ENCODE measurements at regions not wholly inside any gene's neighbourhood (a gene's known extent, or its start where the extent isn't known, plus 50 kb on each side); places are given as distances from the start of the nearest gene placed in this dataset.

DNA sequence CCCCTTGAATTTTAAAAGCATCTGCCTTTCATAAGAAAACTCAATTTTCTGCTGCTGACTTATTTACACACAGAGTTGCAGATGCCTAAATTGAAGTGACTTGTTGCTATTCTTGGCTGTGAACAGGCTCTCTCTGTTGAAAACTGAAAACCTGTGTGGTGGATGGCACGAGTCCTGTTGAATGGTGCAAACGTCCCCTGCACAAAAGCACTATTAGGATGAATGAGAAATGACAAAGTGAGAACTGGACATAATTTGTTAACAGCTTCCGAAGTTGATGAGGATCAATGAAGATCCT is 201.7 kb upstream of the PREP start:
- no peak overlapping the region for H3K27ac ChIP-seq
- DNase-seq: no peak
- TF ChIP-seq, protein P1, sequence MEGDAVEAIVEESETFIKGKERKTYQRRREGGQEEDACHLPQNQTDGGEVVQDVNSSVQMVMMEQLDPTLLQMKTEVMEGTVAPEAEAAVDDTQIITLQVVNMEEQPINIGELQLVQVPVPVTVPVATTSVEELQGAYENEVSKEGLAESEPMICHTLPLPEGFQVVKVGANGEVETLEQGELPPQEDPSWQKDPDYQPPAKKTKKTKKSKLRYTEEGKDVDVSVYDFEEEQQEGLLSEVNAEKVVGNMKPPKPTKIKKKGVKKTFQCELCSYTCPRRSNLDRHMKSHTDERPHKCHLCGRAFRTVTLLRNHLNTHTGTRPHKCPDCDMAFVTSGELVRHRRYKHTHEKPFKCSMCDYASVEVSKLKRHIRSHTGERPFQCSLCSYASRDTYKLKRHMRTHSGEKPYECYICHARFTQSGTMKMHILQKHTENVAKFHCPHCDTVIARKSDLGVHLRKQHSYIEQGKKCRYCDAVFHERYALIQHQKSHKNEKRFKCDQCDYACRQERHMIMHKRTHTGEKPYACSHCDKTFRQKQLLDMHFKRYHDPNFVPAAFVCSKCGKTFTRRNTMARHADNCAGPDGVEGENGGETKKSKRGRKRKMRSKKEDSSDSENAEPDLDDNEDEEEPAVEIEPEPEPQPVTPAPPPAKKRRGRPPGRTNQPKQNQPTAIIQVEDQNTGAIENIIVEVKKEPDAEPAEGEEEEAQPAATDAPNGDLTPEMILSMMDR (IDR thresholded peaks at IDR 0.05): no peak
- no peak for TF ChIP-seq POLR2A (IDR thresholded peaks at IDR 0.05)
- ATAC-seq: no peak
- no peaks in the 10 kb centered on the region for H3K9me3 ChIP-seq
- no peaks in the 10 kb centered on the region for H3K27me3 ChIP-seq
- no peak overlapping the region for H3K4me3 ChIP-seq
- no peaks in the 10 kb centered on the region for H3K4me1 ChIP-seq
- WGBS, 2 donors: 45 to 49% methylated on average over 3 of the region's 3 CpGs
- intact Hi-C loops (cut with DNase I): no loop called here
- H3K36me3 ChIP-seq (replicated peaks in 1 of 2; ENCODE audit: insufficient read depth in 1 of 2, low read depth in 2 of 2): no peaks in the 10 kb centered on the region

- Histone ChIP-seq H3K27me3 (no peaks in the 10 kb centered on the region), H3K4me1 (no peaks in the 10 kb centered on the region), H3K9me3 (no peaks in the 10 kb centered on the region), H3K27ac (no peak overlapping the region), H3K36me3 (replicated peaks in 1 of 2; ENCODE audit: insufficient read depth in 1 of 2, low read depth in 2 of 2) (no peaks in the 10 kb centered on the region), H3K4me3 (no peak overlapping the region)
- whole genome bisulfite sequencing, 2 donors: 26 to 40% methylated on average over 4 of the region's 4 CpGs
- no peak for ATAC-seq
- DNase-seq: peak in 1 of 4 donors; percentile 20
- TF ChIP-seq, protein P1 (IDR thresholded peaks at IDR 0.05): no peak
- no peak for TF ChIP-seq POLR2A (IDR thresholded peaks at IDR 0.05)
- intact Hi-C loops (cut with DNase I): no loop called here
These were observed 201.1 kb upstream of the PREP start for GRCh38 chr6:105603788-105604586.

- ATAC-seq (peak; percentile 77), DNase-seq (peak; percentile 19 to 76 (median 48))
- Histone ChIP-seq H3K9me3 (no peaks in the 10 kb centered on the region), H3K4me3 (no peak overlapping the region), H3K27ac (peak overlapping the region in 2 of 4 donors; percentile 18 to 29), H3K27me3 (no peaks in the 10 kb centered on the region), H3K36me3 (replicated peaks in 1 of 2; ENCODE audit: insufficient read depth in 1 of 2, low read depth in 2 of 2) (no peaks in the 10 kb centered on the region), H3K4me1 (no peaks in the 10 kb centered on the region)
- intact Hi-C loops (cut with DNase I): no loop called here
- 62 to 70% methylated on average over 7 of the region's 7 CpGs for WGBS, 2 donors
- no peak for TF ChIP-seq POLR2A (IDR thresholded peaks at IDR 0.05)
- TF ChIP-seq, protein P1 (IDR thresholded peaks at IDR 0.05): no peak
These were observed 198.8 kb upstream of the PREP start for GRCh38 chr6:105601541-105602236.

GRCh38 chr6:105600336-105601260 is 197.7 kb upstream of the PREP start:
- H3K9me3 ChIP-seq: no peaks in the 10 kb centered on the region
- no peaks in the 10 kb centered on the region for H3K36me3 ChIP-seq (replicated peaks in 1 of 2; ENCODE audit: insufficient read depth in 1 of 2, low read depth in 2 of 2)
- H3K4me1 ChIP-seq: no peaks in the 10 kb centered on the region
- intact Hi-C loops (cut with DNase I): no loop called here
- no peak for TF ChIP-seq POLR2A (IDR thresholded peaks at IDR 0.05)
- TF ChIP-seq, protein P1 (IDR thresholded peaks at IDR 0.05): no peak
- no peak overlapping the region for H3K27ac ChIP-seq
- DNase-seq (no peak), ATAC-seq (no peak)
- H3K4me3 ChIP-seq: no peak overlapping the region
- H3K27me3 ChIP-seq: no peaks in the 10 kb centered on the region
- 39 to 43% methylated on average over 9 of the region's 9 CpGs for WGBS, 2 donors

Measured in body of pancreas (tissue), 4 donors.